ENCODE measurements at regions not wholly inside any gene's neighbourhood (a gene's known extent, or its start where the extent isn't known, plus 50 kb on each side); places are given as distances from the start of the nearest gene placed in this dataset.

GRCh38 chr3:139729300-139729699, 51.5 kb upstream of the NMNAT3 start:
- intact Hi-C loops (cut with micrococcal nuclease; ENCODE audit: unreplicated experiment), result no loop called here
- no peak for DNase-seq
- Histone ChIP-seq H3K9me3 (no peaks in the 10 kb centered on the region), H3K4me1 (no peaks in the 10 kb centered on the region), H3K4me3 (ENCODE audit: low read depth, low read length) (no peak overlapping the region), H3K27me3 (replicated peaks; ENCODE audit: control insufficient read depth, insufficient read depth, low read length) (no peaks in the 10 kb centered on the region), H3K36me3 (ENCODE audit: control insufficient read depth, insufficient read depth, low read length) (no peaks in the 10 kb centered on the region; the same call in 1 of the 2 replicates)
- ChIA-PET POLR2A (no interaction called here), CTCF (no interaction called here)
- Mint-ChIP-seq H3K9me3 (ENCODE audit: unreplicated experiment) (no peaks in the 10 kb centered on the region), H3K27me3 (ENCODE audit: insufficient read depth, unreplicated experiment) (no peaks in the 10 kb centered on the region), H3K36me3 (ENCODE audit: insufficient read depth, unreplicated experiment) (no peaks in the 10 kb centered on the region), H3K27ac (ENCODE audit: unreplicated experiment) (no peak overlapping the region), H3K4me1 (ENCODE audit: low read depth, unreplicated experiment) (no peaks in the 10 kb centered on the region), H3K4me3 (ENCODE audit: unreplicated experiment) (no peak overlapping the region)
- BruUV-seq (replicated peaks), result no TSS peak
- TF ChIP-seq, protein P1, sequence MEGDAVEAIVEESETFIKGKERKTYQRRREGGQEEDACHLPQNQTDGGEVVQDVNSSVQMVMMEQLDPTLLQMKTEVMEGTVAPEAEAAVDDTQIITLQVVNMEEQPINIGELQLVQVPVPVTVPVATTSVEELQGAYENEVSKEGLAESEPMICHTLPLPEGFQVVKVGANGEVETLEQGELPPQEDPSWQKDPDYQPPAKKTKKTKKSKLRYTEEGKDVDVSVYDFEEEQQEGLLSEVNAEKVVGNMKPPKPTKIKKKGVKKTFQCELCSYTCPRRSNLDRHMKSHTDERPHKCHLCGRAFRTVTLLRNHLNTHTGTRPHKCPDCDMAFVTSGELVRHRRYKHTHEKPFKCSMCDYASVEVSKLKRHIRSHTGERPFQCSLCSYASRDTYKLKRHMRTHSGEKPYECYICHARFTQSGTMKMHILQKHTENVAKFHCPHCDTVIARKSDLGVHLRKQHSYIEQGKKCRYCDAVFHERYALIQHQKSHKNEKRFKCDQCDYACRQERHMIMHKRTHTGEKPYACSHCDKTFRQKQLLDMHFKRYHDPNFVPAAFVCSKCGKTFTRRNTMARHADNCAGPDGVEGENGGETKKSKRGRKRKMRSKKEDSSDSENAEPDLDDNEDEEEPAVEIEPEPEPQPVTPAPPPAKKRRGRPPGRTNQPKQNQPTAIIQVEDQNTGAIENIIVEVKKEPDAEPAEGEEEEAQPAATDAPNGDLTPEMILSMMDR (IDR thresholded peaks at IDR 0.05; ENCODE audit: insufficient read depth in 1 of 2, low read depth in 1 of 2, low read length in 1 of 2, severe bottlenecking in 1 of 2, unreplicated experiment in 1 of 2), result no peak

- BruUV-seq (replicated peaks), result no TSS peak
- CTCF ChIA-PET, result no interaction called here
- Histone ChIP-seq H3K27me3 (replicated peaks; ENCODE audit: control insufficient read depth, insufficient read depth, low read length) (no peaks in the 10 kb centered on the region), H3K4me3 (ENCODE audit: low read depth, low read length) (no peak overlapping the region), H3K9me3 (no peaks in the 10 kb centered on the region), H3K36me3 (ENCODE audit: control insufficient read depth, insufficient read depth, low read length) (no peaks in the 10 kb centered on the region; the same call in 1 of the 2 replicates), H3K4me1 (no peaks in the 10 kb centered on the region)
- no peaks in the 10 kb centered on the region for H3K9me3 Mint-ChIP-seq (ENCODE audit: unreplicated experiment)
- no peak for DNase-seq
- POLR2A ChIA-PET, result no interaction called here
- H3K27ac Mint-ChIP-seq (ENCODE audit: unreplicated experiment), result no peak overlapping the region
- no peaks in the 10 kb centered on the region for H3K27me3 Mint-ChIP-seq (ENCODE audit: insufficient read depth, unreplicated experiment)
- intact Hi-C loops (cut with micrococcal nuclease; ENCODE audit: unreplicated experiment), result no loop called here
- H3K36me3 Mint-ChIP-seq (ENCODE audit: insufficient read depth, unreplicated experiment), result no peaks in the 10 kb centered on the region
- TF ChIP-seq, protein P1 (IDR thresholded peaks at IDR 0.05; ENCODE audit: insufficient read depth in 1 of 2, low read depth in 1 of 2, low read length in 1 of 2, severe bottlenecking in 1 of 2, unreplicated experiment in 1 of 2), result no peak
- H3K4me1 Mint-ChIP-seq (ENCODE audit: low read depth, unreplicated experiment), result no peaks in the 10 kb centered on the region
- no peak overlapping the region for H3K4me3 Mint-ChIP-seq (ENCODE audit: unreplicated experiment)
These were observed 50.6 kb upstream of the NMNAT3 start for GRCh38 chr3:139728414-139728813.
